Panc1 (cell line): ENCODE measurements at regions not wholly inside any gene's neighbourhood (a gene's known extent, or its start where the extent isn't known, plus 50 kb on each side); places are given as distances from the start of the nearest gene placed in this dataset.

Source experiments
- ATAC-seq: fragments of 200-7000 bp; cut with Tn5 transposase; 2 replicates; pipeline ENCODE4 v1.9.1; 2020; ENCODE audit warnings: mild to moderate bottlenecking, moderate library complexity
- BruUV-seq: library from RNA; stranded (reverse); fragments of 400-500 nt; replicated peaks from 2 replicates; lab custom pipeline; 2021; lab: Mats Ljungman, UMichigan
- CTCF ChIA-PET: fragments of 300-600 bp; sonication (Branson Sonifier 250); formaldehyde crosslinking; loops from one replicate; lab custom pipeline; 2022; ENCODE audit warnings: antibody characterized with exemption; lab: Charles Lee
- POLR2A ChIA-PET: fragments of 300-600 bp; sonication (Branson Sonifier 250); formaldehyde crosslinking; loops from one replicate; lab custom pipeline; 2022; ENCODE audit warnings: antibody characterized with exemption; lab: Charles Lee
- DNase-seq: peaks from one replicate; pipeline ENCODE4 v3.0.0-alpha.2; 2010; ENCODE audit warnings: low read depth, low spot score
- H3K27ac ChIP-seq: 2 replicates; pipeline ENCODE4 v1.5.1; 2011; ENCODE audit warnings: mild to moderate bottlenecking, low read length, inconsistent platforms
- H3K27me3 ChIP-seq: fragments of 200-500 bp; sonication (Bioruptor generic); 2 replicates; pipeline ENCODE4 v1.6.0; 2014; ENCODE audit warnings: low read length, inconsistent platforms; ENCODE audit not compliant: control insufficient read depth, insufficient read depth
- H3K36me3 ChIP-seq: fragments of 200-500 bp; sonication (Bioruptor generic); 2 replicates; pipeline ENCODE4 v1.5.1; 2014; ENCODE audit warnings: inconsistent platforms, mild to moderate bottlenecking, low read length, moderate library complexity; ENCODE audit not compliant: control insufficient read depth, insufficient read depth
- H3K4me1 ChIP-seq: 2 replicates; pipeline ENCODE4 v1.5.1; 2011; ENCODE audit warnings: inconsistent platforms, mild to moderate bottlenecking, low read length, moderate library complexity; ENCODE audit not compliant: control insufficient read depth, insufficient read depth
- H3K4me3 ChIP-seq, 2 experiments: 2 replicates each; pipeline ENCODE4 v1.5.1; 2011 to 2012; ENCODE audit warnings: low read depth in 2 of 2, low read length in 2 of 2, mild to moderate bottlenecking in 2 of 2, inconsistent platforms in 1 of 2, moderate library complexity in 1 of 2
- H3K9me3 ChIP-seq: fragments of 200-500 bp; sonication (Bioruptor generic); 2 replicates; pipeline ENCODE4 v1.5.1; 2014; ENCODE audit warnings: low read depth, mild to moderate bottlenecking, inconsistent platforms, low read length, moderate library complexity; ENCODE audit not compliant: control insufficient read depth, insufficient read depth
- CTCF ChIP-seq: fragments of 450-650 bp; IDR thresholded peaks from 2 replicates; pipeline ENCODE4 v1.5.1; 2017; ENCODE audit warnings: mild to moderate bottlenecking
- POLR2AphosphoS5 ChIP-seq: IDR thresholded peaks from 2 replicates; pipeline ENCODE4 v1.6.1; 2012; ENCODE audit warnings: mild to moderate bottlenecking, low read depth, low read length, moderate library complexity
- SIN3A ChIP-seq: IDR thresholded peaks from 2 replicates; pipeline ENCODE4 v1.6.1; 2012; ENCODE audit warnings: low read depth, mild to moderate bottlenecking, low read length, moderate library complexity, borderline replicate concordance; ENCODE audit not compliant: insufficient read depth
- TCF7L2 ChIP-seq: IDR thresholded peaks from 2 replicates; pipeline ENCODE4 v1.6.1; 2011; ENCODE audit warnings: mild to moderate bottlenecking, low read depth, low read length, inconsistent platforms
- in situ Hi-C: cut with HindIII; loops from 2 replicates; pipeline ENCODE4 v1.10.0; 2016; ENCODE audit warnings: low sequenced_read_pairs, low pct_unique_long_range_greater_than_20kb
- intact Hi-C: fragments of 100-400 bp; cut with micrococcal nuclease; formaldehyde crosslinking; loops from one replicate; pipeline ENCODE4 v1.10.0; 2022; ENCODE audit not compliant: unreplicated experiment
- TF ChIP-seq, protein P1 (sequence below), 2 experiments: IDR thresholded peaks; 2 replicates each; pipeline ENCODE4 v1.6.1; 2011 to 2012; ENCODE audit warnings: low read depth in 2 of 2, control low read depth in 1 of 2, low read length in 1 of 2, mild to moderate bottlenecking in 1 of 2, moderate library complexity in 1 of 2; ENCODE audit not compliant: insufficient read depth in 1 of 2

DNA sequence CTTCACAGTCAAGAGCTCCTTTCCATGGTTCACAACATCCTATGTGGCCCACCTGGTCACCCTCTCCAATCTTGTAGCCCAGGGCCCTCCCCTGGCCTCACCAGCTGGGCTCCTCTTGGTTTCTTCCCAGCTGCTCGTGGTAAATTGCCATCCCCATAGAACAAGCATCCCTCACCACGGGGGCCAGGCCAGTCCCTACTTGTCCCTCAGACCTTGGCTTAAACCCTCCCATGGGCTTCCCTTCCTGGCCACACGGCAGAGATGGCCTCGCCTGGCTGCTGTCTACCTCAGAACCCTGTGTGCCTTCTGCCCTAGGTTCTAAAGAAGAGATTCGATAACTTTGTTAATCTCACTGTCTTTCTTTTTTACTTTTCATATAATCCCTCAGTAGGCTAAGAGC, 153.3 kb upstream of the TCERG1L start:
- in situ Hi-C loops (no loop called here), intact Hi-C loops (no loop called here)
- Histone ChIP-seq H3K36me3 (no peaks in the 10 kb centered on the region), H3K4me3 (no peak overlapping the region), H3K27me3 (peaks cover 40% of the 10 kb centered on the region), H3K4me1 (no peaks in the 10 kb centered on the region), H3K27ac (no peak overlapping the region), H3K9me3 (no peaks in the 10 kb centered on the region)
- BruUV-seq: no TSS peak
- ChIA-PET POLR2A (no interaction called here), CTCF (no interaction called here)
- ATAC-seq (no peak), DNase-seq (no peak)
- TF ChIP-seq CTCF: no peak
- TF ChIP-seq POLR2AphosphoS5: no peak
- TF ChIP-seq TCF7L2: no peak
- TF ChIP-seq SIN3A: no peak
- TF ChIP-seq, protein P1, sequence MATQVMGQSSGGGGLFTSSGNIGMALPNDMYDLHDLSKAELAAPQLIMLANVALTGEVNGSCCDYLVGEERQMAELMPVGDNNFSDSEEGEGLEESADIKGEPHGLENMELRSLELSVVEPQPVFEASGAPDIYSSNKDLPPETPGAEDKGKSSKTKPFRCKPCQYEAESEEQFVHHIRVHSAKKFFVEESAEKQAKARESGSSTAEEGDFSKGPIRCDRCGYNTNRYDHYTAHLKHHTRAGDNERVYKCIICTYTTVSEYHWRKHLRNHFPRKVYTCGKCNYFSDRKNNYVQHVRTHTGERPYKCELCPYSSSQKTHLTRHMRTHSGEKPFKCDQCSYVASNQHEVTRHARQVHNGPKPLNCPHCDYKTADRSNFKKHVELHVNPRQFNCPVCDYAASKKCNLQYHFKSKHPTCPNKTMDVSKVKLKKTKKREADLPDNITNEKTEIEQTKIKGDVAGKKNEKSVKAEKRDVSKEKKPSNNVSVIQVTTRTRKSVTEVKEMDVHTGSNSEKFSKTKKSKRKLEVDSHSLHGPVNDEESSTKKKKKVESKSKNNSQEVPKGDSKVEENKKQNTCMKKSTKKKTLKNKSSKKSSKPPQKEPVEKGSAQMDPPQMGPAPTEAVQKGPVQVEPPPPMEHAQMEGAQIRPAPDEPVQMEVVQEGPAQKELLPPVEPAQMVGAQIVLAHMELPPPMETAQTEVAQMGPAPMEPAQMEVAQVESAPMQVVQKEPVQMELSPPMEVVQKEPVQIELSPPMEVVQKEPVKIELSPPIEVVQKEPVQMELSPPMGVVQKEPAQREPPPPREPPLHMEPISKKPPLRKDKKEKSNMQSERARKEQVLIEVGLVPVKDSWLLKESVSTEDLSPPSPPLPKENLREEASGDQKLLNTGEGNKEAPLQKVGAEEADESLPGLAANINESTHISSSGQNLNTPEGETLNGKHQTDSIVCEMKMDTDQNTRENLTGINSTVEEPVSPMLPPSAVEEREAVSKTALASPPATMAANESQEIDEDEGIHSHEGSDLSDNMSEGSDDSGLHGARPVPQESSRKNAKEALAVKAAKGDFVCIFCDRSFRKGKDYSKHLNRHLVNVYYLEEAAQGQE (IDR thresholded peaks at IDR 0.05; ENCODE audit: insufficient read depth in 1 of 2, low read depth in 2 of 2, low read length in 1 of 2): no peak

DNA sequence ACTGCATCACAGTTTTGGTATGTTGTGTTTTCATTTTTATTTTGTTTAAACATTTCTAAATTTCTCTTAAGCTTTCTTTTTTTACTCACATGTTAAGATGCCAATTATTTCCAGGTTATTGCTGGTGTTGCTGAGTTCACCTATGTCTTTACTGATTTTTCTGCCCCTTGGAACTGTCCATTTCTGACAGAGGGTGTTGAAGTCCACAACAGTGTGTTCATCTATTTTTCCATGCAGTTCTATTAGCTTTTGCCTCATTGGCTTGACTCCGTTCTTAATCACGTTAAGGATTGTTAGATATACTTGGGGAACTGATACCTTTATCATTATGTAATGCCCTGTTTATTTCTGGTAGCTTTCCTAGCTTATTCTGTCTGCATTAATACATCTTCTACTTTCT, 158.0 kb upstream of the TCERG1L start:
- ATAC-seq (no peak), DNase-seq (no peak)
- Histone ChIP-seq H3K27me3 (peaks cover 14% of the 10 kb centered on the region), H3K27ac (no peak overlapping the region), H3K4me1 (no peaks in the 10 kb centered on the region), H3K9me3 (no peaks in the 10 kb centered on the region), H3K36me3 (no peaks in the 10 kb centered on the region), H3K4me3 (no peak overlapping the region)
- CTCF ChIA-PET: no interaction called here
- POLR2A ChIA-PET: no interaction called here
- intact Hi-C loops: no loop called here
- in situ Hi-C loops: no loop called here
- TF ChIP-seq CTCF (no peak), POLR2AphosphoS5 (no peak)
- BruUV-seq: no TSS peak

DNA sequence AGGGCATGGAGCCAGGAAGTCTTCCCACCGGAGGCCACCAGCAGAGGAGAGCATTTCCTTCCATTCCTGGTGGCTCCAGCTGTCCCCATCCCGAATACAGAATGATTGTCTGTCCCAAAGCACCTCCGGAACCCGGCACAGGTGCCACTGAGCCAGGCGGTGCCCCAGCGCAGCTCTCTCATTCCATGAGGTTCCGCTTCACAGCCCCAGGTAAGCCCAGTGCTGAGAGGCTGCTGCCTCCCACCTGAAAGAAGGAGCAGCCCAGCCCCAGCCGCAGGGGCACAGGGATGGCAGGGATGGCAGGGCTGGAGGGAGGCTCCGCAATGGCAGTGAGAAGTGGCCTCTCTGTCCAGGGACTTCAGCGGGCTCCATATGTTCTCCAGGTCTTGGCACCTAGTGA, 162.1 kb upstream of the TCERG1L start:
- no TSS peak for BruUV-seq
- H3K9me3 ChIP-seq: no peaks in the 10 kb centered on the region
- in situ Hi-C loops: no loop called here

More for the DNA sequence above, 162.1 kb upstream of the TCERG1L start:
- intact Hi-C loops: no loop called here
- H3K4me3 ChIP-seq: no peak overlapping the region
- H3K36me3 ChIP-seq: no peaks in the 10 kb centered on the region
- peaks cover 8% of the 10 kb centered on the region for H3K27me3 ChIP-seq
- ATAC-seq (no peak), DNase-seq (no peak)
- no peaks in the 10 kb centered on the region for H3K4me1 ChIP-seq
- TF ChIP-seq TCF7L2 (no peak), POLR2AphosphoS5 (no peak), SIN3A (no peak), CTCF (no peak)
- TF ChIP-seq, protein P1 (IDR thresholded peaks at IDR 0.05; ENCODE audit: insufficient read depth in 1 of 2, low read depth in 2 of 2, low read length in 1 of 2): no peak
- H3K27ac ChIP-seq: no peak overlapping the region
- CTCF ChIA-PET: no interaction called here
- POLR2A ChIA-PET: no interaction called here
